NCI-H1417 treated with DMSO at 0.1 percent for 48 hours (cell line): ENCODE measurements at regions not wholly inside any gene's neighbourhood (a gene's known extent, or its start where the extent isn't known, plus 50 kb on each side); places are given as distances from the start of the nearest gene placed in this dataset.

ENCODE experiments used
- DNase-seq: peaks from one replicate; lab custom pipeline; 2025; lab: John Stamatoyannopoulos, UW

DNA sequence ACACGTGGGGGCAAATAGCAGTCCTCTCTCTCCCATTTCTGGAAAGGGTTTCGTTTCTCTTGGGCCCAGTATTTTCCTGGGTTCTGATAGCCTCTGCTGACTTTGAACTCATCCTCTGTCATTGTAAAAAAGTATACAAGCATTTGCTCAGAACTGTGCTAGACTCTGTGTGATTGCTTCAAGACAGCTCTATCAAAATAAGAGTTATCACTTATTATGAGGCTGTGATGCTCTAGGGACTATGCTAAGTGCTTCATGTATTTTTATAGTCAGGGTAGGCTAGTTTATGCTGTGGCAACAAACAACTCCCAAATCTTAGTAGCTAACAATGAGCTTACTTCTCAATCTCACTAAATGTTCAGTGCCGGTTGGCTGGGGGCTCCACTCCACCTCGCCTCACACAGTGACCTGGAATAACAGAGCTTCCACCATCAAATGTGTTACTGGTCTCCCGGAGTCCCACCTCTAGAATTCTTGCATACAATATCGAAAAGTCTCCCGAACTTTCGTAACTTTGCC, 110.8 kb upstream of the CDC42EP3 start:
- no peak for DNase-seq

GRCh38 chr2:37782721-37783371, 111.4 kb upstream of the CDC42EP3 start:
- DNase-seq, result no peak

GRCh38 chr2:37783545-37783944, 112.1 kb upstream of the CDC42EP3 start:
- DNase-seq, result no peak

DNA sequence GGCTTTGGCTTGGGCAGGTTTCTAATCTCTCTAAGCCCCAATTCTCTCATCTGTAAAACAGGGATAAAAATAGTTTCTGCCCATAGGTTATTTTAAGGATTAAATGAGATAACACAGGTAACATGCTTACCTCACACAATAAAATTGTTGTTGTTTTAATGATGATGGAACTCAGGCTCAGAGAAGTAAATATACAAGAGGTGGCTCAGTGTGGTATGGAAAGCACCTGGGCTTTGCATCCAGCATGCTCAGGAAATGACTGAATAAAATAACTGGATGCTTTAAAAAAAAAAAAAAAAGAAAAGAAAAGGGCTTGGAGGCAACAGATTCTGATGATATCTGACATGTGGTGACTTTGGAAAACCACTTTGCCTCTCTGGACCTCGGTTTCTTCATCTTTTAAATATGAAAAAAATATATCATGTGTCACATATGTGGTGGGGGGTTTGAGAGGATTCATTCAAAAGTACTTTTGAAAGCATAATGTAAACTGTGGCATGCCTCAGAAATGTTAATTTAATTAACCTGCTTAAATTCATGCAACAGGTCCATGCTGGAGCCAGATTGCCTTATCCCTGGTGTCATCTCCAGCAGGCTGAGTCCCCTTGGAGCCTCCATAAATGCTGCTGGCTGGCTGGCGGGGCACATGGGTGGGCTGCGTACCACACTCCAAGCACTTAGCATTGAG, 112.8 kb upstream of the CDC42EP3 start:
- DNase-seq, result no peak

DNA sequence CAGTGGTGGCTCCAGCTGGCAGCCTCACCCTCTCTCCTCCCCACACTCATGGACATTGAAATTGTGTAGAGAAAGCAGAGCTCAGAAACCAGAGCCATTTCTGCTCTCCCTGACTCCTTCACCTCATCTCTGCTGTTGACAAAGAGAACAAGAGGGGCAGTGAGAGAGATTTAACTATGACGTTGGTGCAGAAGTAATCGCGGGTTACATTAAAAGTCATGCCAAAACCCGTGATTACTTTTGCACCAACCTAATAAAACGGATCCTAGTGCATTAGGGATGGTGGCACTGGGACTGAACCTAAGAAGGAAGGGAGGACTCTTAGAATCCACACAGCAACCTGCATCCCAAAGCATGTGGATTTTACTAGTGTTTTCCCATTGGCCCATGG, 113.3 kb upstream of the CDC42EP3 start:
- no peak for DNase-seq

DNA sequence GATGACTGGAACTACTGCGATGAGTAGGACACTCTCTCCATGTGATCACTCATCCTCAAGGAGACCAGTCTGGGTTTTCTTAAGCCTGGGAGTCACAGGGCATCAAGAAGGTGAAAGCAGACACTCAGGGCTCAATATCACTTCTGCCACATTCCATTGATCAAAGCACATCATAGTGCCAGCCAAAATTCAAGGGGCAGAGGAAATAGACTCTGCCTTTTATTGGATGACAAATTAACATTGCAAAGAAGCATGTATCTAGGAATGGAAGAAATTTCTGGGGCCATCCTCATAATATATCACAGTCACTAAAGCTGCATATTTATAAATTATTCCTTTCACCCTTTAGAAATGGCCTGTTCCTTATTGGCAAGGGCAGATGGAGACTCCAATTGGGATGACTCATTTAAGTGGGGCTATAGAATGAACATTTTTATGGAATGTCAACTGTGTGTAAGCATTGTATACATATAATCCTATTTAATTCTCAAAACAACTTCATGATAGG, 114.8 kb upstream of the CDC42EP3 start:
- no peak for DNase-seq

DNA sequence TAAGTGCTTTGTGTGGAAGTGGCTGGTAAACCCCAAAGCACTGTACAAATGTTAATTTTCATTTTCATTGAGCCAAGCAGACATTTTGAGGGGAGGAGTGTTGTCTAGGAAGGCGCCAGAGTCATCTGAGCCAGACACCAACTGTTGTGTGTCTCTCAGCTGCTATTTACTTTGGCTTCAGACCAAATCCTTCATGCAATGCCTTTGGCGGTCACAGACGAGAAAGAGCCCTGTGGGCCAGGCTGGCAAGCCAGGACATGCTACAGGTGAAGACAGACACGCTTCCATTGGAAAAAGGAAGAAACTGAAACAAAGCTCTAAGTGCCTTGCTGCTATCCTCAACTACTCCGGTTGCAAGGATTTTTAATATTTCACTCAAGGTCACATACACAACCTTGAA, 115.4 kb upstream of the CDC42EP3 start:
- DNase-seq, result peak; percentile 86

- no peak for DNase-seq
Observed at GRCh38 chr2:37788602-37789209, 117.3 kb upstream of the CDC42EP3 start.

DNA sequence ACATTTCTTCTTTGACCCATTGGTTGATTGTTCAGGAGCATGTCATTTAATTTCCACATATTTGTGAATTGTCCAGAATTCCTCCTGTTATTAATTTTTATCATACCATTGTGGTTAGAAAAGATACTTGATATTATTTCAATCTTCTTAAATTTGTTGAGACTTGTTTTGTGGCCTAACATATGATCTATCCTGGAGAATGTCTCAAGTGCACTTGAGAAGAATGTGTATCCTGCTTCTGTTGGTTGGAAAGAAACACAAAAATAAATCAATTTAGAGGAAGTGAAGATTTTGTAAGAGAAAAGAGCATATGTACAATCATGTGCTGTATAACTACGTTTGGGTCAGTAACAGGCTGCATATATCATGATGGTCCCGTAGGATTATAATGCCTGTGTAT, 118.6 kb upstream of the CDC42EP3 start:
- DNase-seq, result no peak

DNA sequence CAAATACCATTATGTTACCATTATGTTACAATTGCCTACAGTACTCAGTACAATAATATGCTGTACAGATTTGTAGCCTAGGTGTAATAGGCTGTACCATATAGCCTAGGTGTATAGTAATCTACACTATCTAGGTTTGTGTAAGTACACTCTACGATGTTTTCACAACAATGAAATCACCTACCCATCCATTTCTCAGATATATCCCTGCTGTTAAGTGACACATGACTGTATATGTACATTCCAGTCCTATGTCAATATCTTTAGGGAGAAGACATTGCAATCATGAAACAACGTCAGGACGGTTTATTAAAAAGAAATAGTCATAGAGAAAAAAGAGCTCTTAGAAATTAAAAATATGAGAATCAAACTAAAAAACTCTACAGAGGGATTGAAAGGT, 119.0 kb upstream of the CDC42EP3 start:
- DNase-seq, result no peak

- no peak for DNase-seq
Observed at GRCh38 chr2:37792366-37792765, 120.9 kb upstream of the CDC42EP3 start.

- no peak for DNase-seq
Observed at GRCh38 chr2:37793004-37793403, 121.6 kb upstream of the CDC42EP3 start.

- no peak for DNase-seq
Observed at GRCh38 chr2:37794717-37795116, 123.3 kb upstream of the CDC42EP3 start.

DNA sequence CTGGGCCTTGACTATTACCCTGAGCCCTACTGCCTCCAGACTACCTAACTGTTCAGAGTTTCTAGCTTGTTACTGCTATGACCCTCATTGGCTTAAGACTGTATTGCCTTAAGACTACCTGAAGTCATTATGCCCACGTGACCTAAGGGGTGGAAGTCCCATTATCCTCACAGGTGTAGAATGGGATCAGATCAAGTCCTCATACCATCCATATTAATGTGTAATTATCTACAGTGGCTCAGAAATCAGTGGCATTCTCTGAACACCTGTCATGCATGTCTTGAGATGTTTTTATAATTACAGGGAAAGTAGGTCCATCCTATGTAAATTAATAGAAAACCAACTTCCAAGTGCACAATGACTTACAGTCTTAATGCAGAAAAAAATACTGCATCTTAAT, 124.0 kb upstream of the CDC42EP3 start:
- no peak for DNase-seq

- DNase-seq, result no peak
Observed at GRCh38 chr2:37795938-37796337, 124.5 kb upstream of the CDC42EP3 start.

- no peak for DNase-seq
Observed at GRCh38 chr2:37796481-37796880, 125.0 kb upstream of the CDC42EP3 start.

DNA sequence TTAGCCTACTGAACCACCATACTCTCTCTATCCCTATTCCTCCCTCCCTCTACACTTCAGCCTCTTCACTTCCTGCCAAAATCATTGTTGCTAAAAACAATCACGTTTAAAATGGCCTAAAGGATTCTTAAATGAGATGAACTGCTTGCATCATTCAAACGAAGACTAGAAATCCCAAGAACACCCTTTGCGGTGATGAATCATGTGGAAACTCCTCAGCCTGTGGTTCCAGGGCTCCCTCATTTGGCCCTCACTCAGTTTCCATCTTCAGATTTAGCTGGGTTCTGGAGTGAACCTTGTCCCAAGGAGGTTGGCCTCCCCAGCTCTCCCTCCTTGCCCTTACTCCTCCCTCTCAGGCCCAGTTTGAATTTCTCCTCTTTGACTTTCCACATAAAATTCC, 125.6 kb upstream of the CDC42EP3 start:
- no peak for DNase-seq

DNA sequence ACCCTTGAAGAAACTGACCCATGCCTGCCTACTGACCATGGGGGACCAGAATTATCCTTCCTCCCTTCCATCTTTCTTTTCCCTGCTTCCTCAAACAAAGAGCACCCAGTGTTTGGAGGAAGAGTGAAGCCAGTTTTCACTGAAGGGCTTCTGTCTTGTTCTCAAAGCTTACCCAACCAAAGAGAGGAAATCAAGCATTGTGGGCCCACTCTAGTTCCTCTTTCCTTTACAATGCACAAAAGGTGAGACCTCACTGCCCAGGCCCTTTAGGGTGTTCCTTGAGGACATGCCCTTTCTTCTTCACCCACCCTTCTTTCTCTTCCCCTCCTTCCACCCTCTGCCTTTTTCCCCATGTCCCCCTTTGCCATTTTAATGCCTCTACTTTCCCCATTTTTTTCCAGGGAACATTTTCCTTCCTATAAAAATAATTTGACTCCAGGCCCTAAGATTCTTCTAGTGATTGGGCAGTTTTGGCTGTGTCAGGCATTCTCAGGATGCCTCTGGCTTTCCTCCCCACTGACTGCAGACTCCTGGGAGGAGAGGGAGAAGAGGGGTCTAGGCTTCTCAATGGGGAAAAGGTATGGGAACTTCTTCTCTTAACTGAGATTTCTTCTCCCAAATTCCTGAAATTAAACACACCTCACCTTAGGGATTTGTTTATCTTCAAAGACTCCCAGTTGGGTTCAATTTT, 126.6 kb upstream of the RMDN2 start:
- DNase-seq, result no peak

GRCh38 chr2:37800176-37800858, 124.8 kb upstream of the RMDN2 start:
- no peak for DNase-seq

DNA sequence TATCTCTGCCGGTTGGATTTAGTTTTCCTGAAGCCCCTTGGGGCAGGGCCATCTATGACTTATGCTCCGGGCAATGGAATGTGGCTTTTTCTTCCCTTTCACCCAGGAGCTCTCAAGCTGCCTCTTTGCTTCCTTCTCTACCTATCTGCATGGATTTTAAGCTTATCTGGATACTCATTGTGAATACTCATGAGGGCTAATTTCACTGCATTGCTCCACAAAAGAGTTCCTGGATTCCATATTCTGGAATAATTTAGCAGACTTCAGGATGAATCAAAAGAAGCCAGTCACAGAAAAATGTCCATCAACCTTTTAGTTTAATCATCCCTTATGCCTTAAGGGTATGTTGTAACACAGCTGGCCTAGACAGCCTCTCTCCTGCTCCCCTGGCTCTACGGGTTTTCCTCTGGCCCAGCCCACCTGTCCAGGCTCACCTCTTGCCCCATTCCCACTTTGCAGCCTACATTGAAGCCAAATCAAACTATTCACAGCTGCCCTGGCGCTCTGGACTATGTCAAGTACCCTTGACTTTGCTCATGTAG, 122.8 kb upstream of the RMDN2 start:
- no peak for DNase-seq

DNA sequence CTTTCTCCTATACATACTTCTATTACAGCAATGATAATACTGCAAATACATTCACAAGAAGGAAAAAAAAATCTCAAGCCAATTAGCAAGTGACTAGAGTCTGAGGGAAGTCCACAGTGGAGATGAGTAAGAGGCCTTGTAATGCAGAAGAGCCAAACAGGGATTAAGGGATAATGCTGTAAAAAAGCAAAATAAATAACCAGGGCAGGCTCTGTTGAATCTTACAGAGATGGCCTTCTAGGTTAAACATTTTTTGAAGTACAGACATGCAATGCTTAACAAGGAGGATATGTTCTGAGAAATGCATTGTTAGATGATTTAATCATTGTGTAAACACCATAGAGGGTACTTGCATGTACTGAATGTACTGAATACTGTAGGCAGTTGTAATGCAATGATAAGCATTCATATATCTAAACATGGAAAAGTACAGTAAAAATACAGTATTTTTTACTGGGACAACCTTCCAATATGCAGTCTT, 122.1 kb upstream of the RMDN2 start:
- DNase-seq, result no peak
